MCF 10A (cell line): ENCODE measurements at regions not wholly inside any gene's neighbourhood (a gene's known extent, or its start where the extent isn't known, plus 50 kb on each side); places are given as distances from the start of the nearest gene placed in this dataset.
A peak's percentile ranks its signal among the peaks of the same experiment; 100 is the strongest.

Experiments used
- BruUV-seq: library from RNA; stranded (reverse); fragments of 400-500 nt; replicated peaks from 2 replicates; lab custom pipeline; 2021; lab: Mats Ljungman, UMichigan
- CTCF ChIA-PET: fragments of 300-600 bp; sonication (Branson Sonifier 250); formaldehyde crosslinking; extraction: SDS; loops from one replicate; lab custom pipeline; 2021; ENCODE audit warnings: antibody characterized with exemption, inconsistent platforms; lab: Yijun Ruan, JAX
- POLR2A ChIA-PET: fragments of 300-600, 350-650 bp; sonication (Branson Sonifier 250); formaldehyde crosslinking; extraction: SDS; loops from one replicate; lab custom pipeline; 2020; ENCODE audit warnings: antibody characterized with exemption, inconsistent platforms; lab: Yijun Ruan, JAX
- DNase-seq: peaks from one replicate; pipeline ENCODE4 v3.0.0-alpha.2; 2018; ENCODE audit not compliant: unreplicated experiment
- H3K27ac Mint-ChIP-seq: one replicate; pipeline ENCODE4 v1.8.0; 2022; ENCODE audit warnings: mild to moderate bottlenecking, low read depth, mixed read lengths; ENCODE audit not compliant: unreplicated experiment
- H3K27me3 Mint-ChIP-seq: one replicate; pipeline ENCODE4 v1.8.0; 2022; ENCODE audit warnings: mixed read lengths; ENCODE audit not compliant: insufficient read depth, unreplicated experiment
- H3K36me3 Mint-ChIP-seq: one replicate; pipeline ENCODE4 v1.8.0; 2022; ENCODE audit warnings: mild to moderate bottlenecking, moderate library complexity, mixed read lengths; ENCODE audit not compliant: insufficient read depth, unreplicated experiment
- H3K4me1 Mint-ChIP-seq: one replicate; pipeline ENCODE4 v1.8.0; 2022; ENCODE audit warnings: mixed read lengths; ENCODE audit not compliant: insufficient read depth, unreplicated experiment
- H3K4me3 Mint-ChIP-seq: one replicate; pipeline ENCODE4 v1.8.0; 2022; ENCODE audit warnings: mild to moderate bottlenecking, moderate library complexity, mixed read lengths; ENCODE audit not compliant: unreplicated experiment
- H3K9me3 Mint-ChIP-seq: one replicate; pipeline ENCODE4 v1.8.0; 2022; ENCODE audit warnings: mixed read lengths; ENCODE audit not compliant: unreplicated experiment
- CTCF ChIP-seq: fragments of 200-600 bp; IDR thresholded peaks from one replicate; pipeline ENCODE4 v1.8.0; 2022; ENCODE audit warnings: antibody characterized with exemption, mild to moderate bottlenecking; ENCODE audit not compliant: unreplicated experiment
- intact Hi-C: fragments of 100-400 bp; cut with micrococcal nuclease; formaldehyde crosslinking; loops from 2 replicates; pipeline ENCODE4 v1.14.1; 2022

GRCh38 chr3:41126961-41127360 is 72.3 kb upstream of the CTNNB1 start:
- no peak for DNase-seq
- no peaks in the 10 kb centered on the region for H3K27me3 Mint-ChIP-seq
- TF ChIP-seq CTCF, result no peak
- peaks cover 5% of the 10 kb centered on the region for H3K4me1 Mint-ChIP-seq
- no peaks in the 10 kb centered on the region for H3K36me3 Mint-ChIP-seq
- ChIA-PET CTCF (interaction anchor here (0.6 kb wide), 1 partner anchor 973 kb away, joined by 3 read pairs; no protein-coding TSS in a partner anchor), POLR2A (no interaction called here)
- no peak overlapping the region for H3K27ac Mint-ChIP-seq
- intact Hi-C loops, result no loop called here
- peaks cover 34% of the 10 kb centered on the region for H3K9me3 Mint-ChIP-seq
- no peak overlapping the region for H3K4me3 Mint-ChIP-seq
- no TSS peak for BruUV-seq

- H3K27me3 Mint-ChIP-seq, result no peaks in the 10 kb centered on the region
- H3K9me3 Mint-ChIP-seq, result peaks cover 34% of the 10 kb centered on the region
- DNase-seq, result no peak
- peaks cover 5% of the 10 kb centered on the region for H3K4me1 Mint-ChIP-seq
- TF ChIP-seq CTCF, result no peak
- ChIA-PET CTCF (no interaction called here), POLR2A (no interaction called here)
- H3K4me3 Mint-ChIP-seq, result no peak overlapping the region
- no peak overlapping the region for H3K27ac Mint-ChIP-seq
- no peaks in the 10 kb centered on the region for H3K36me3 Mint-ChIP-seq
- intact Hi-C loops, result no loop called here
- BruUV-seq, result no TSS peak
Observed at GRCh38 chr3:41127414-41127813, 71.9 kb upstream of the CTNNB1 start.

GRCh38 chr3:41129731-41130130 is 69.6 kb upstream of the CTNNB1 start:
- BruUV-seq, result no TSS peak
- Mint-ChIP-seq H3K4me1 (peaks cover 5% of the 10 kb centered on the region), H3K27me3 (no peaks in the 10 kb centered on the region), H3K36me3 (no peaks in the 10 kb centered on the region), H3K4me3 (no peak overlapping the region), H3K27ac (no peak overlapping the region), H3K9me3 (peaks cover 34% of the 10 kb centered on the region)
- ChIA-PET POLR2A (interaction anchor here (1.2 kb wide), 1 partner anchor 9 kb away, joined by 3 read pairs; no protein-coding TSS in a partner anchor), CTCF (interaction anchor here (0.6 kb wide), 1 partner anchor 37 kb away, joined by 3 read pairs; no protein-coding TSS in a partner anchor)
- TF ChIP-seq CTCF, result no peak
- intact Hi-C loops, result no loop called here
- DNase-seq, result no peak

GRCh38 chr3:41131224-41131623 is 68.1 kb upstream of the CTNNB1 start:
- intact Hi-C loops, result no loop called here
- BruUV-seq, result no TSS peak
- POLR2A ChIA-PET, result no interaction called here
- Mint-ChIP-seq H3K4me3 (no peak overlapping the region), H3K4me1 (peaks cover 5% of the 10 kb centered on the region), H3K9me3 (peaks cover 20% of the 10 kb centered on the region), H3K36me3 (no peaks in the 10 kb centered on the region), H3K27ac (no peak overlapping the region), H3K27me3 (no peaks in the 10 kb centered on the region)
- CTCF ChIA-PET, result interaction anchor here (0.9 kb wide), 1 partner anchor 40 kb away, joined by 3 read pairs; no protein-coding TSS in a partner anchor
- TF ChIP-seq CTCF, result no peak
- DNase-seq, result peak; percentile 59
